Prostate gland (tissue), 2 donors: ENCODE measurements at regions not wholly inside any gene's neighbourhood (a gene's known extent, or its start where the extent isn't known, plus 50 kb on each side); places are given as distances from the start of the nearest gene placed in this dataset.

ENCODE experiments used
- DNase-seq: peaks from one replicate; pipeline ENCODE4 v3.0.0-alpha.2; 2019; ENCODE audit warnings: low spot score
- H3K27ac ChIP-seq, 2 donors: fragments of 200-600 bp; sonication (generic); 2 replicates each; pipeline ENCODE4 v1.5.1; 2017 to 2019
- H3K27me3 ChIP-seq: fragments of 200-600 bp; sonication (generic); replicated peaks from 2 replicates; pipeline ENCODE4 v1.5.1; 2019; ENCODE audit not compliant: insufficient read depth
- H3K36me3 ChIP-seq, 2 donors: fragments of 200-600 bp; sonication (generic); 1 replicate in 1 of 2; 2 replicates in 1 of 2; pipeline versions ENCODE4 v1.5.1 to v1.8.1; 2017 to 2019
- H3K4me1 ChIP-seq: fragments of 200-600 bp; sonication (generic); replicated peaks from 2 replicates; pipeline ENCODE4 v1.5.1; 2019
- H3K4me3 ChIP-seq, 2 donors: fragments of 200-600 bp; sonication (generic); 2 replicates each; pipeline ENCODE4 v1.5.1; 2017 to 2019
- H3K9me3 ChIP-seq: fragments of 200-600 bp; sonication (generic); 2 replicates; pipeline ENCODE4 v1.5.1; 2017
- POLR2A ChIP-seq: fragments of 450-650 bp; IDR thresholded peaks from one replicate; pipeline ENCODE4 v1.6.1; 2016; ENCODE audit warnings: antibody characterized with exemption, mild to moderate bottlenecking
- POLR2AphosphoS5 ChIP-seq: sonication (generic); formaldehyde crosslinking; IDR thresholded peaks from one replicate; pipeline ENCODE4 v1.6.1; 2017; ENCODE audit warnings: antibody characterized with exemption
- WGBS: methylation state at CpG from one replicate; pipeline ENCODE4 v1.1.5; 2018; 5-methylcytosine and 5-hydroxymethylcytosine counted together
- intact Hi-C: fragments of 100-400 bp; cut with DNase I; formaldehyde crosslinking; loops from one replicate; pipeline ENCODE4 v1.14.2; 2022
- TF ChIP-seq, protein P1 (sequence below), 4 experiments: fragments of 200-600 bp in 2 of 4; fragments of 450-650 bp in 2 of 4; sonication (generic) in 2 of 4; IDR thresholded peaks; 1 replicate in 3 of 4; 2 replicates in 1 of 4; pipeline ENCODE4 v1.5.1; 2016 to 2019; ENCODE audit warnings: antibody characterized with exemption in 4 of 4, mild to moderate bottlenecking in 2 of 4, moderate library complexity in 2 of 4

DNA sequence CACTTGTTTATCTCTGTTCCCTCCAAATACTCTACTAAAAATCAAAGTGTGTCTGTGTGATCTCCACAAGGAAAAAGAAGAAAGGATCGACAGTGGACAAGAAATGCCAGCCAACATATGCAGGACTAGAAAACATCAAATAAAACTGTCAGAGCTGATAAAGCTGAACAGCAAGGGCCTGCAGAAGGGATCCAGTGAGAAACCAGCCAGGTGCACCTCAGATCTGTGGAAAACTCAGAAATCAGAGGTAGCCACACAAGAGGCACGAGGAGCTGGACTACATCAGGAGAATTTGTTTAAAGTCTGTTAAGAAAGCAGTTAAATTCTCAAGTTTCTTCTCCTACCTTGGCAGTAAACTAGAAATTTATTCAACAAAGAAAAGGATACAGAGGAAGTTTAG, 135.2 kb downstream of the SUCLG1 start:
- Histone ChIP-seq H3K9me3 (no peaks in the 10 kb centered on the region), H3K4me1 (no peaks in the 10 kb centered on the region), H3K36me3 (no peaks in the 10 kb centered on the region), H3K27me3 (no peaks in the 10 kb centered on the region), H3K27ac (no peak overlapping the region), H3K4me3 (no peak overlapping the region)
- TF ChIP-seq, protein P1, sequence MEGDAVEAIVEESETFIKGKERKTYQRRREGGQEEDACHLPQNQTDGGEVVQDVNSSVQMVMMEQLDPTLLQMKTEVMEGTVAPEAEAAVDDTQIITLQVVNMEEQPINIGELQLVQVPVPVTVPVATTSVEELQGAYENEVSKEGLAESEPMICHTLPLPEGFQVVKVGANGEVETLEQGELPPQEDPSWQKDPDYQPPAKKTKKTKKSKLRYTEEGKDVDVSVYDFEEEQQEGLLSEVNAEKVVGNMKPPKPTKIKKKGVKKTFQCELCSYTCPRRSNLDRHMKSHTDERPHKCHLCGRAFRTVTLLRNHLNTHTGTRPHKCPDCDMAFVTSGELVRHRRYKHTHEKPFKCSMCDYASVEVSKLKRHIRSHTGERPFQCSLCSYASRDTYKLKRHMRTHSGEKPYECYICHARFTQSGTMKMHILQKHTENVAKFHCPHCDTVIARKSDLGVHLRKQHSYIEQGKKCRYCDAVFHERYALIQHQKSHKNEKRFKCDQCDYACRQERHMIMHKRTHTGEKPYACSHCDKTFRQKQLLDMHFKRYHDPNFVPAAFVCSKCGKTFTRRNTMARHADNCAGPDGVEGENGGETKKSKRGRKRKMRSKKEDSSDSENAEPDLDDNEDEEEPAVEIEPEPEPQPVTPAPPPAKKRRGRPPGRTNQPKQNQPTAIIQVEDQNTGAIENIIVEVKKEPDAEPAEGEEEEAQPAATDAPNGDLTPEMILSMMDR (IDR thresholded peaks at IDR 0.05), result no peak
- TF ChIP-seq POLR2A, result no peak
- intact Hi-C loops, result no loop called here
- no peak for DNase-seq
- WGBS, result 20% methylated on average over 2 of the region's 2 CpGs

DNA sequence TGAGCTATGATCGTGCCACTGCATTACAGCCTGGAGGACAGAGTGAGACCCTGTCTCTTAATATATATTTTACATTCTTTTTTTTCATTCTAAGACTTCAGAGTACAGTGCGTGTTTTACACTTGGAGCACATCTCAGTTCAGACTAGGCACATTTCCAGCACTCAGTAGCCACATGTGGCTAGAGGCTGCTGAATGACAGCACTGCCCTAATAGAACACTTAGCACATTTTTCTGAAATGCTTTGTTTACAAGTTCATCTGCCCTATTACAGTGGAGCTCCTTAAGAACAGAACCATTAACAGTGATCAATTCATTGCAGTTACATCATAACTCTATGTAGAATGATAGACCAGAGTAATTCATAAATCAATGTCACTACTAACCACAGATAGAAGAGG, 138.1 kb downstream of the SUCLG1 start:
- Histone ChIP-seq H3K36me3 (no peaks in the 10 kb centered on the region), H3K27me3 (no peaks in the 10 kb centered on the region), H3K27ac (no peak overlapping the region), H3K4me1 (no peaks in the 10 kb centered on the region), H3K4me3 (no peak overlapping the region), H3K9me3 (no peaks in the 10 kb centered on the region)
- 77% methylated on average over 2 of the region's 2 CpGs for WGBS
- no peak for DNase-seq
- TF ChIP-seq, protein P1 (IDR thresholded peaks at IDR 0.05), result no peak
- TF ChIP-seq POLR2A, result no peak
- no peak for TF ChIP-seq POLR2AphosphoS5
- intact Hi-C loops, result no loop called here

DNA sequence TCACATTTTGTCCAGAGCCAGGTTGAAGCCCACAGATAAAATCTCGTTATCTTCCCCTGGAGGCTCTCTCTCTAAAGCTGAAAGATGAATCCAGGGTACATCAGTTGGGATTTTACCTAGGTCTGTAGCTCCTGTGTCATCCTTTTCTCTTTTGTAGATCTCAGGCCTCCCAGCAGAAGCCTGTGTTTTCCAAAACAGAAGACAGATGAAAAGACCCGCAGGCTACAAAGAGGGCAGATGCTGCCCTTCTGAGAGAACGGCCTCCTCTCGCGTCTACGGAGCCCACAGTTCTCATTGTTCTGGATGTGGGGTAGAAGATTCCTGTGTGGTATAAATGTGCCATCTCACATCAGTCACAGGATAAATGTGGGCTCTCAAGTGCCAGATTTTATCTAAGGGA, 139.5 kb downstream of the SUCLG1 start:
- Histone ChIP-seq H3K27ac (no peak overlapping the region), H3K4me3 (no peak overlapping the region), H3K36me3 (no peaks in the 10 kb centered on the region), H3K9me3 (no peaks in the 10 kb centered on the region), H3K27me3 (no peaks in the 10 kb centered on the region), H3K4me1 (no peaks in the 10 kb centered on the region)
- DNase-seq, result no peak
- intact Hi-C loops, result no loop called here
- WGBS, result 58% methylated on average over 6 of the region's 6 CpGs
- TF ChIP-seq, protein P1 (IDR thresholded peaks at IDR 0.05), result no peak
- TF ChIP-seq POLR2AphosphoS5, result no peak
- TF ChIP-seq POLR2A, result no peak

DNA sequence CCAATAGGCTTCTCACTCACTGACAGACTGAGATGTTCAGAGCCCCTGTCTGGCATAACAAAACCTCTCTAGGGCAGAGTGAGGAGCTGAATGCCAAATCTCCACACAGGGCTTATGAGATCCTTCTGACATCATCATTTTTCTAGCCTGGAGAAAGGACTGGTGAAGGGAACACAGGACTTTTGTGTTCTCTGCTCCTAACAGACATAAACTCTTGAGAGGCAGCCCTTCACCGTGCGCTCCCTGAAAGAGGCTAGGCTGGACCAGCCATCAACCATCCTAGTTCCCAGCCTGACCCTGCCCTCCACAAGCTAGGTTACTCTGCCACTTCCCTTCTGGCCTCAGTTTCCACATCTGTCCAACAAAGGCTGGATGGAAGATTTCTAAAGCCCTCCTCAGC, 141.9 kb downstream of the SUCLG1 start:
- Histone ChIP-seq H3K27me3 (no peaks in the 10 kb centered on the region), H3K36me3 (no peaks in the 10 kb centered on the region), H3K4me3 (no peak overlapping the region), H3K27ac (no peak overlapping the region), H3K9me3 (no peaks in the 10 kb centered on the region), H3K4me1 (no peaks in the 10 kb centered on the region)
- no peak for DNase-seq
- WGBS, result 83% methylated on average over 2 of the region's 2 CpGs
- TF ChIP-seq POLR2AphosphoS5, result no peak
- no peak for TF ChIP-seq POLR2A
- TF ChIP-seq, protein P1 (IDR thresholded peaks at IDR 0.05), result no peak
- intact Hi-C loops, result no loop called here

DNA sequence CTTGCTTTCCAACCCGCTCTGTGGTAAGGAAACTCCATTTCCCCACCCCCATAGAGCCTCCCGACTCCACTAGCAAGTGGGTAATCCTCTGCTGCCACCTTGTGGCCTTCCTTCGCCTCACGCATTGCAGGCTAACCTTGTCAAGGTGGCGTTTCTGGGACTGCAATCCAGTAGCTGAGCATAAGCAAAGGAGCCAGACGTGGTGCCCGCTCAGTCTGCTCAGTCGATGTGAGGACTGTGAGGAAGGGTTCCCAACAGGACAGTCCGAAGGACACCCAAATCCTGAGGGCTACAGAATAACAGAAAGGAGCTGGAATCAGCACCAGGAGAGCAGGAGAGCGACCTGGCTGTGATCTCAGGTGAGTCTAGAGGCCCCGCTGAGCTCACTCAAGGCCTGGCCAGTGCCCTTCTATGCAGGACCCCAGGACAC, 144.2 kb downstream of the SUCLG1 start:
- Histone ChIP-seq H3K4me1 (no peaks in the 10 kb centered on the region), H3K4me3 (no peak overlapping the region), H3K27ac (no peak overlapping the region), H3K27me3 (no peaks in the 10 kb centered on the region), H3K36me3 (no peaks in the 10 kb centered on the region), H3K9me3 (no peaks in the 10 kb centered on the region)
- intact Hi-C loops, result no loop called here
- no peak for TF ChIP-seq POLR2A
- TF ChIP-seq, protein P1 (IDR thresholded peaks at IDR 0.05), result peak; percentile 30 to 80 (median 75)
- peak; percentile 74 for DNase-seq
- 27% methylated on average over 11 of the region's 11 CpGs for WGBS
